Muscle layer of duodenum (tissue), 2 donors: ENCODE measurements at regions not wholly inside any gene's neighbourhood (a gene's known extent, or its start where the extent isn't known, plus 50 kb on each side); places are given as distances from the start of the nearest gene placed in this dataset.

Source experiments
- H3K27ac ChIP-seq: one replicate; pipeline ENCODE4 v1.7.0; 2013; ENCODE audit warnings: mild to moderate bottlenecking, low read length
- H3K27me3 ChIP-seq: one replicate; pipeline ENCODE4 v1.7.0; 2013; ENCODE audit warnings: low read depth, mild to moderate bottlenecking, control low read depth, low read length
- H3K36me3 ChIP-seq, 2 donors: one replicate each; pipeline ENCODE4 v1.7.0; 2013; ENCODE audit warnings: low read length in 2 of 2, control low read depth in 1 of 2, mild to moderate bottlenecking in 1 of 2; ENCODE audit not compliant: insufficient read depth in 2 of 2, control insufficient read depth in 1 of 2
- H3K4me1 ChIP-seq, 2 donors: one replicate each; pipeline ENCODE4 v1.7.0; 2013; ENCODE audit warnings: low read length in 2 of 2, mild to moderate bottlenecking in 2 of 2, control low read depth in 1 of 2, moderate library complexity in 1 of 2; ENCODE audit not compliant: insufficient read depth in 2 of 2, control insufficient read depth in 1 of 2
- H3K4me3 ChIP-seq, 2 donors: one replicate each; pipeline ENCODE4 v1.7.0; 2013; ENCODE audit warnings: low read length in 2 of 2, low read depth in 1 of 2, mild to moderate bottlenecking in 1 of 2
- H3K9me3 ChIP-seq, 2 donors: one replicate each; pipeline ENCODE4 v1.7.0; 2013; ENCODE audit warnings: low read length in 2 of 2, control low read depth in 1 of 2, mild to moderate bottlenecking in 1 of 2; ENCODE audit not compliant: control insufficient read depth in 1 of 2
- donor health status: healthy.

DNA sequence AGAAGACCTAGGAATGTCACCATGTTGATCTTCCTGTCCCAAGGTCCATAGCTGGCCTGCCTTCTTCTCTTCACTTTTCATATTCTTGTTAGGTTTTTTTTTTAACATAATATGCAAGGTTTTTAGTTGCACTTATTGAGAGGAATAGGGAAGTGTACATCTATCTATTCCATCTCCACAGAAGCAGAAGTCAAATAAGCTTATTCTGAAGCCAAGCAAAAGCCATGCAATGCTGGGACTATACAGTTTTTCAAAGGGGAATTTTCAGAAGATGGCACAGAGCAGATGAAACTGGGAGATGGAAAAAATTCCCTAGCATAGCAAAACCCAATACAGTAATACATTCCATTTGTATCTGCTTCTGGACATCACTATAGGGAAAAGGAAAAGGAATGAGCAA lies 447.6 kb downstream of the GADD45G start:
- H3K4me3 ChIP-seq: no peak overlapping the region
- H3K27me3 ChIP-seq: no peaks in the 10 kb centered on the region
- no peaks in the 10 kb centered on the region for H3K36me3 ChIP-seq
- H3K9me3 ChIP-seq: no peaks in the 10 kb centered on the region
- no peak overlapping the region for H3K27ac ChIP-seq
- no peaks in the 10 kb centered on the region for H3K4me1 ChIP-seq

DNA sequence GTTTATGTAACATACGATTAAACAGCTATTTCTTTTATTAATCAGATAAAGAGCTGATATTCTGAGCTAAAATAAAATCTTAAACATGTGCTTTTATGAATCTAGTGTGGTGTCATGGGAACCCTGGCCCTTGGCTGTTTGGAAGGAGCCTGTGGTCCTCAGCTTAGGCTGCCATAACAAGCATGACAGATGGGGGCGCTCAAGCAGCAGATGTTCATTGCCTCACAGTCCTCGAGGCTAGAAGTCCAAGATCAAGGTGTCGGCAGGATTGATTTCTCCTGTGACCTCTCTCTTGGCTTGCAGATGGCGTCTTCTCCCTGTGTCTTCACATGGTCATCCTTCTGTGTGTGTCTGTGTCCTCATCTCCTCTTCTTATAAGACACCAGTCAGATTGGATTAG lies 448.2 kb downstream of the GADD45G start:
- Histone ChIP-seq H3K27ac (no peak overlapping the region), H3K27me3 (no peaks in the 10 kb centered on the region), H3K36me3 (no peaks in the 10 kb centered on the region), H3K9me3 (no peaks in the 10 kb centered on the region), H3K4me1 (no peaks in the 10 kb centered on the region), H3K4me3 (no peak overlapping the region)

DNA sequence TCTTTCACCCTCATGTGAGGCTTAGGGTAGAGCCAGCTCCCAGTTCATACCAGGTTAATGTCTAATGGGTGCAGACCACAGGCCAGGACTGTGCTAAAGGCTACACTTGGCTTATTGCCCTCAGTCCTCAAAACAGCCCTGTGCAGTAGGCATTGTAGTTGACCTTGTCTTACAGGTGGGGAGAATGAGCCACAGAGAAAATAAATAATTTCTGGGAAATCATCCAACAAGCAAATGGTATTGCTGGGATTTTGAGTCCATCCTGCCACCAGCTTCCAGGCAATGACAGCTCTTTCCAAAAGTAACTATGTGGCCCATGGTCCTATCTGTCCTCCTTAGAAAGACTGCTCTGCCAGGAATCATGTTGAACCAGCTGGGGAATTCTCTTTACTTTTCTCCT lies 450.0 kb downstream of the GADD45G start:
- Histone ChIP-seq H3K27ac (no peak overlapping the region), H3K36me3 (no peaks in the 10 kb centered on the region), H3K4me1 (no peaks in the 10 kb centered on the region), H3K27me3 (no peaks in the 10 kb centered on the region), H3K4me3 (no peak overlapping the region), H3K9me3 (no peaks in the 10 kb centered on the region)

DNA sequence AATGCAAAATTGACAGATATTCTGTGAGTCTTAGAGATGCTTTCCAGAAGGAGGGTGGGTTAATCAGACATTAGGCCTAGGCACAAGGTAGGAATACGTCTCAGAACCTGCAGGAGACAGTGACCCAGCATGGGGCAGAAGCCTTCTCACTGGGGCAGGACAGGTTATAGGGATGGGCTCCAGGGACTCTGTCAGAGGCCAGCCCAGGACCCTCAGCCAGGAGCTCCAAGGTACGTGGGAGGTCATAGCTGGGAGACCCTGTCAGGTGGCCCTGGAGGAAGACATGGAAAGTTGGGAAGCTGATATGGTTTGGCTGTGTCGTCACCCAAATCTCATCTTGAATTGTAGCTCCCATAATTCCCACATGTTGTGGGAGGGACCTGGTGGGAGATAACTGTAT lies 450.4 kb downstream of the GADD45G start:
- Histone ChIP-seq H3K27me3 (no peaks in the 10 kb centered on the region), H3K9me3 (no peaks in the 10 kb centered on the region), H3K4me3 (no peak overlapping the region), H3K4me1 (no peaks in the 10 kb centered on the region), H3K27ac (no peak overlapping the region), H3K36me3 (no peaks in the 10 kb centered on the region)

DNA sequence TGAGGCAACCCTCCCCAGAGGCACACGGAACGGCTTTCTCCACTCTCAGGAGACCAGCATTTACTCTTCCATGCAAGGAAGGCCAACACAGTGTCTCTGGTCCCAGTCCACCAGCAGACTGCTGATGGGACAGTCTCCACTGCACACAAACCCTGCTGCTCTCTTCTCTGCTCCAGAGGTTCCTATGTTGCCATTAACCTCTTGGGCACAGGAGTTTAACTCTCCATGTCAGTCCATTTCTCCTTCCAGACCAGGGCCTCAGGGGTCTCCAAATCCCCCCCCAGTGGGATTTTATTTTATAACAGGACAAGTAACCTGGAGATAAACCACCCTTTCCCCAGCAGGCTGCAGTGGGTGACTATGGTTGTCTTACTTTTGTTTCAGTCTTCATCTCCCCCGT lies 452.5 kb downstream of the GADD45G start:
- H3K27ac ChIP-seq: no peak overlapping the region
- H3K4me3 ChIP-seq: no peak overlapping the region
- H3K4me1 ChIP-seq: no peaks in the 10 kb centered on the region
- H3K27me3 ChIP-seq: no peaks in the 10 kb centered on the region
- no peaks in the 10 kb centered on the region for H3K9me3 ChIP-seq
- no peaks in the 10 kb centered on the region for H3K36me3 ChIP-seq

DNA sequence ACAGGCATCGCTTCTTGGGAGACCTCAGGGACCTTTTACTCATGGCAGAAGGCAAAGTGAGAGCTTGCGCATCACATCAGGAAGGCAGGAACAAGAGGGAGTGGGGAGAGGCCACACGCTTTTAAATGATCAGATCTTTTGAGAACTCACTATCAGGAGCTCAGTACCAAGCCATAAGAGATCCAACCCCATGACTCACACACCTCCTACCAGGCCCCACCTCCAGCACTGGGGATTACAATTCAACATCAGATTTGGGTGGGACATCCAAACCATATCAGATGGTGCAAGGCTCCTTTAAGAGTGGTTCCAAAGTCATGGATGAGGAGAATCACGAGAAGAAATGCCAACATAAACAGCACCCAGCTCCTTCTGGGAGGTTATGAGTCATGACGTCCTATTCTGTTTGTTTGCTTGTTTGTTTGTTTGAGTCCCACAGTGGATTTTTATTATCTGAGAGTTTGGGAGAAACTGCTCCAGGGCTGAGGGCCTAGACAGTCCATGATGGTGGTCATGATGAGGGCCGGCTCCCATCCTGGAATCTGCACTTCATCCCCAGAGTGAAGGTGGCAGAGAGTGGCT lies 453.5 kb downstream of the GADD45G start:
- Histone ChIP-seq H3K9me3 (no peaks in the 10 kb centered on the region), H3K4me3 (no peak overlapping the region), H3K36me3 (no peaks in the 10 kb centered on the region), H3K27me3 (no peaks in the 10 kb centered on the region), H3K4me1 (no peaks in the 10 kb centered on the region), H3K27ac (no peak overlapping the region)

DNA sequence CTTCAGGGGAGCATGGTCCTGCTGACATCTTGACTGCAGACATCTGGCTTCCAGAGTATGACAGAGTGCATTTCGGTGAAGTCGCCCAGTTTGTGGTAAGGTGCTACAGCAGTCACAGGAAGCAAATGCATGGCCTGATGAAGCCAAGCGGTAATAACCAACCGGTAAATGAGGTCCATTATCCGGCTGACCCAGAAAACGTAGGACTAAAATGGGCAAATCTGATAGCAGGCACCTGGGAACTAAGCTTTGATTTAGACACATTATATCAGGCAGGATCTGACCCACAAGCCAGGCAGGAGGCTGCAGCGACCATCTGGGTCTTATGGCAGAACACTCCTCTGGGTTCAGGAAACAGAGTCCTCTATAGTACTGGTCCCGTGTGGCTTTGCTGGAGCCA lies 454.6 kb downstream of the GADD45G start:
- no peaks in the 10 kb centered on the region for H3K27me3 ChIP-seq
- H3K4me3 ChIP-seq: no peak overlapping the region
- no peaks in the 10 kb centered on the region for H3K9me3 ChIP-seq
- no peaks in the 10 kb centered on the region for H3K4me1 ChIP-seq
- no peak overlapping the region for H3K27ac ChIP-seq
- no peaks in the 10 kb centered on the region for H3K36me3 ChIP-seq

DNA sequence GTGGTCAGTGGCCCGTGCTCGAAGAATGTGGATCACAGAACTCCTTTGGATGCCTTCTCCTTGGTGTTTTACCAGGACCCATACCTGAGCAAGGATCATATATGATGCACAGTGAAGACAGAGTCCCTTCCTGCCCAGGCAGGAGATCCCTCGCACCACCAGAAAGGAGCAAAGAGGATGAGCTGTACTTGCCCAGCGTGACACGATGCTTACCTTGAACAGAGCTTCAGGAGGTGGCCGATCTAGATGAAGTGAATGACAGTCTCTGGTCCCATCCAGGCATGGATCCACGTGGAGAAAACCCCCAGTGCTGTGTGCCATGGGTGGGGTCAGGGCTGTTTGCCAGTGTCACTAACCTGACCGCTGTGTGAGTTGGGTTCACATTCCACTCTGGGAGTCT lies 455.4 kb downstream of the GADD45G start:
- Histone ChIP-seq H3K9me3 (no peaks in the 10 kb centered on the region), H3K27ac (no peak overlapping the region), H3K4me3 (no peak overlapping the region), H3K27me3 (no peaks in the 10 kb centered on the region), H3K36me3 (no peaks in the 10 kb centered on the region), H3K4me1 (no peaks in the 10 kb centered on the region)

DNA sequence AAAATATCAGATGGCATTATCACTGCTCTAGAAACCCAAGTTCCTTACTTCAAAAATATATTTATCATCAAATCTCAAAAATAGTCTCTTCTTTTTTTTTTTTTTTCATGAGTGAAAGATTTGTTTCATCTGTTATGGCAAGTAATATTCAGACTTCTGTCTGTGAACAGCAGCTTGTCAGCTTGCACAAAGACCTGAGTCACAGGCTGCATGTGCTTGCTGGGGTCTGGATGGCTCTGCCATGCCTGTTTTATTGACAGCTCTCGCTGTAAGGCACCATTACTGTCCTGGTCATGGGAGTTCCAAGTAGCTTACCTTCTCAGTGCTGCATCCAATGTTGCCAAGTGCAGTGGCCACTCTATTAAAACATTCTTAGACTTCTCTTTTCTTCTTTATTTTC lies 456.4 kb downstream of the GADD45G start:
- H3K27me3 ChIP-seq: no peaks in the 10 kb centered on the region
- no peak overlapping the region for H3K27ac ChIP-seq
- no peaks in the 10 kb centered on the region for H3K36me3 ChIP-seq
- no peaks in the 10 kb centered on the region for H3K4me1 ChIP-seq
- no peak overlapping the region for H3K4me3 ChIP-seq
- H3K9me3 ChIP-seq: no peaks in the 10 kb centered on the region

DNA sequence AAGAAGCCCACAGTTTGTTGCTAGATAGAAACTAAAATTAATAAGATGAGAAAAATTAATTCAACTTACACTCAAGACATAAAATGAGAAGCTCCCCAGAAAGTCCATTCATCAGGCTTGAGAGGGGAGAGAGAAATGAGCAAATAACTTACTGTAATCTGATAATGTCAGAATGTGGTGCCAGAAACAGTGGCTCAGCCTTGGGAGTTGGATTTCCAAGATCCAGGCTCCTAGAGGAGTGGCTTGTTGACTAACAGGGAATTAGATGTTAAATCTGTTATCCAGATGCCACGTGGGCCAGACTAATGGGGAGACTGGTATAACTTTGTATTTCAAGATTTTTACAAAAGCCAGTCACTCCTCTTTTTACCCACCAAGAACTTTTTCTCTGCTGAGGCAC lies 458.2 kb downstream of the GADD45G start:
- Histone ChIP-seq H3K27ac (no peak overlapping the region), H3K4me3 (no peak overlapping the region), H3K27me3 (no peaks in the 10 kb centered on the region), H3K36me3 (no peaks in the 10 kb centered on the region), H3K9me3 (no peaks in the 10 kb centered on the region), H3K4me1 (no peaks in the 10 kb centered on the region)

DNA sequence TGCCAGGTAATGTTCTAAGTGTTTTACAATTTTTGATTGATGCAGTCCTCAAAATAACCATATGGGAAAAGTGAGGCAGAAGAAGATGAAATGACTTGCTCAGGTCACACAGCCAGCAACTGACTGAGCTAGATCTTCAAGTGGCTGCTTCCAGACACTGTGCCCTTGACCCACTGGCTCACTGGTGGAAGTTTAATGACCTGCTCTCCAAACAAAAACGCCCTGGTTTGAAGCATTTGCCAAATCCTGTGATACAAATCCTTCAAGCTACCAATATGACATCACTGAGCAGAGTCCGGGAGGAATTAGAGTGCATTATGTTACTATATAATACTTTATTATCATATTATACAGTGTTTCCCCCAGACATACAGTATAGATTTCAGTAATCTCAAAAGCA lies 459.4 kb downstream of the GADD45G start:
- Histone ChIP-seq H3K36me3 (no peaks in the 10 kb centered on the region), H3K27me3 (no peaks in the 10 kb centered on the region), H3K4me1 (no peaks in the 10 kb centered on the region), H3K9me3 (no peaks in the 10 kb centered on the region), H3K27ac (no peak overlapping the region), H3K4me3 (no peak overlapping the region)

DNA sequence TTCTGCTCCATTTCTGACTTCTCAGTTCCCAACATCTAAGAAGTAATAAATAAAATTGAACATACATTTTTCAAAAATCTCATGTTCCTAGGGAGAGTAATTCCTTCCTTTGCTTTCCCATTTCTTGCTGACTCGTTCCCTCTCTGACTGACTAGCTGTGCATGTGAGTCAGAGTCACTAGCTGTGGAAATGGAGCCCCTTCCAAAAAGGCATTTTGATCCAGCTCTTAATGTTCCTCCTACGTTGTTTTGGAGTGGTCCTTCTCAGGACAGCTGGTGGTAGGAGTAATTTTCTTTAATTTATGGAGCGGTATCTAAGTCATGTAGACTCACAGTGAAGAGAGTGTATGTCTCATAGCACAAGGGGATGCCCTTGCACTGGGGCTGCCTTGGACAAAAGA lies 460.2 kb downstream of the GADD45G start:
- H3K27ac ChIP-seq: no peak overlapping the region
- H3K36me3 ChIP-seq: no peaks in the 10 kb centered on the region
- H3K9me3 ChIP-seq: no peaks in the 10 kb centered on the region

More for the DNA sequence above, 460.2 kb downstream of the GADD45G start:
- Histone ChIP-seq H3K4me1 (no peaks in the 10 kb centered on the region), H3K4me3 (no peak overlapping the region), H3K27me3 (no peaks in the 10 kb centered on the region)
